ENCODE measurements at regions not wholly inside any gene's neighbourhood (a gene's known extent, or its start where the extent isn't known, plus 50 kb on each side); places are given as distances from the start of the nearest gene placed in this dataset.

GRCh38 chr9:73855206-73855605 is 641.9 kb upstream of the RORB start:
- no peaks in the 10 kb centered on the region for H3K79me2 ChIP-seq (ENCODE audit: control insufficient read depth, low read length)
- H3K4me3 ChIP-seq (ENCODE audit: low read length) = no peak overlapping the region
- no peaks in the 10 kb centered on the region for H3F3A ChIP-seq (ENCODE audit: control insufficient read depth, insufficient read depth)
- no peaks in the 10 kb centered on the region for H3K36me3 ChIP-seq (ENCODE audit: control insufficient read depth, low read length)
- H3K9me2 ChIP-seq (replicated peaks; ENCODE audit: control insufficient read depth, low read length) = no peaks in the 10 kb centered on the region
- H3K27ac ChIP-seq (ENCODE audit: low read depth, low read length) = no peak overlapping the region
- H3K4me1 ChIP-seq (ENCODE audit: control insufficient read depth, low read length) = no peaks in the 10 kb centered on the region
- H3K27me3 ChIP-seq (ENCODE audit: control insufficient read depth, low read length) = no peaks in the 10 kb centered on the region
- no peak overlapping the region for H3K4me2 ChIP-seq (ENCODE audit: low read length)
- no peaks in the 10 kb centered on the region for H3K9me3 ChIP-seq (ENCODE audit: control insufficient read depth, insufficient read depth, low read length)
- H4K20me1 ChIP-seq (ENCODE audit: control insufficient read depth, insufficient read depth, low read depth, low read length) = no peaks in the 10 kb centered on the region
- TF ChIP-seq EZH2phosphoT487 (IDR thresholded peaks at IDR 0.05; ENCODE audit: borderline replicate concordance, low read length) (no peak), CTCF (IDR thresholded peaks at IDR 0.05; ENCODE audit: low read depth, low read length, poor library complexity, severe bottlenecking) (no peak)

GRCh38 chr9:73863924-73864323 is 633.2 kb upstream of the RORB start:
- Histone ChIP-seq H3K9me3 (ENCODE audit: control insufficient read depth, insufficient read depth, low read length) (no peaks in the 10 kb centered on the region), H3K4me2 (ENCODE audit: low read length) (no peak overlapping the region), H3K4me3 (ENCODE audit: low read length) (no peak overlapping the region), H3K27me3 (ENCODE audit: control insufficient read depth, low read length) (no peaks in the 10 kb centered on the region), H3K9me2 (replicated peaks; ENCODE audit: control insufficient read depth, low read length) (no peaks in the 10 kb centered on the region), H3K79me2 (ENCODE audit: control insufficient read depth, low read length) (no peaks in the 10 kb centered on the region), H3F3A (ENCODE audit: control insufficient read depth, insufficient read depth) (no peaks in the 10 kb centered on the region), H3K27ac (ENCODE audit: low read depth, low read length) (no peak overlapping the region), H3K4me1 (ENCODE audit: control insufficient read depth, low read length) (no peaks in the 10 kb centered on the region), H4K20me1 (ENCODE audit: control insufficient read depth, insufficient read depth, low read depth, low read length) (no peaks in the 10 kb centered on the region), H3K36me3 (ENCODE audit: control insufficient read depth, low read length) (no peaks in the 10 kb centered on the region)
- TF ChIP-seq CTCF (IDR thresholded peaks at IDR 0.05; ENCODE audit: low read depth, low read length, poor library complexity, severe bottlenecking) (no peak), EZH2phosphoT487 (IDR thresholded peaks at IDR 0.05; ENCODE audit: borderline replicate concordance, low read length) (no peak)

GRCh38 chr9:73866451-73866850 is 630.7 kb upstream of the RORB start:
- H3K9me2 ChIP-seq (replicated peaks; ENCODE audit: control insufficient read depth, low read length) = no peaks in the 10 kb centered on the region

More at GRCh38 chr9:73866451-73866850, 630.7 kb upstream of the RORB start:
- TF ChIP-seq CTCF (IDR thresholded peaks at IDR 0.05; ENCODE audit: low read depth, low read length, poor library complexity, severe bottlenecking) (no peak), EZH2phosphoT487 (IDR thresholded peaks at IDR 0.05; ENCODE audit: borderline replicate concordance, low read length) (no peak)
- Histone ChIP-seq H3K36me3 (ENCODE audit: control insufficient read depth, low read length) (no peaks in the 10 kb centered on the region), H3K9me3 (ENCODE audit: control insufficient read depth, insufficient read depth, low read length) (no peaks in the 10 kb centered on the region), H3F3A (ENCODE audit: control insufficient read depth, insufficient read depth) (no peaks in the 10 kb centered on the region), H3K4me1 (ENCODE audit: control insufficient read depth, low read length) (peaks cover 7% of the 10 kb centered on the region), H3K27me3 (ENCODE audit: control insufficient read depth, low read length) (no peaks in the 10 kb centered on the region), H3K79me2 (ENCODE audit: control insufficient read depth, low read length) (no peaks in the 10 kb centered on the region), H3K4me3 (ENCODE audit: low read length) (no peak overlapping the region), H3K27ac (ENCODE audit: low read depth, low read length) (no peak overlapping the region), H4K20me1 (ENCODE audit: control insufficient read depth, insufficient read depth, low read depth, low read length) (no peaks in the 10 kb centered on the region), H3K4me2 (ENCODE audit: low read length) (no peak overlapping the region)

Measured in DOHH2 (cell line).